Ecto neural progenitor cell (in vitro differentiated cells): ENCODE measurements at regions not wholly inside any gene's neighbourhood (a gene's known extent, or its start where the extent isn't known, plus 50 kb on each side); places are given as distances from the start of the nearest gene placed in this dataset.

ENCODE experiments used
- DNase-seq: peaks from one replicate; pipeline ENCODE4 v3.0.0-alpha.2; 2018; ENCODE audit warnings: low spot score

DNA sequence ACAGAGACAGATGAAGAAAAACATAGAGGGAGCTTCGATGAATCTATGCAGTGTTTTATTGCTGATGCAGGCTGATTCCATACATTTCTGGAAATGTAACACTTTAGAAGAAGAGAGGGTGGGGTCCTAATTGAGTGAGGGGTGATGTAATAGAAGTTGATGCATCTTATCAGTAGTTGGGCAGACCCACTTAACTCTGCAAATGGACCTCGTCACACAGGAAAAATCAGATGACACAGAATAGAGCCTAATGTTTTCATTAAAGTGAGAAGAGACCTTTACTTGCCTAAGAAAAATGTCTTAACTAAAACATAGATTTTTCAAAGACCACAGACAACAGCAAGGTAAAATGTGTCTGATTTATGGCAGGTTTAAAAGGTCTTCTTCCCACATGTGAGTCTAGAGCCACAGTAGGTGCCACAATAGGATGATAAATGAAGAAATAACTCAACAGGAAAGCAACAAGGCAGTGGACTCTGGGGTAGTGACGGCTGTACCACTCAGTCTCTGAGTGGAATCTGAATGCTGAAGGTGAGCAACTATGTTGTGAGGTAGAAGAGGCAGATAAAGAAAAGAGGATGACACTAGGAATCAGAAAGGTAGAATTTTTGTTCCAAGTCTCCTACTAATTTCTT, 414.7 kb upstream of the PIK3C3 start:
- no peak for DNase-seq

DNA sequence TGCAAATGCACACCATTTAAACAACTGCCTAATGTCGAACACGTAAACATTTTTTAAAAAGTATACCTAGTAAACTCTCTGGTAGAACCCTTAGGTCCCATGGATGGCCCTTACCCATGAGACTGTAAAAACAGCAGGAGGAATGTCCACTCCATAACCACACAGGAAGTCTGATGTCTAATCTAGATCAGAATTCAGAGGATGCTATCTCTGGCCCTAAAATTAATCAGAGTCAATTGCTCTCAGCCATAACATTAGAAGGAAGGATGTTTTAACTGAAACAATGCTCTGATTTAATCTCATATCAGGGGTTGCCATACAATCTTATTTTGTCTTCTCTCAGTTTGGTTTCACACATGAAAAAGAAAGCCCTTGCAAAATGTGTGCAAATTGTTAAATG, 416.3 kb upstream of the PIK3C3 start:
- DNase-seq = no peak

DNA sequence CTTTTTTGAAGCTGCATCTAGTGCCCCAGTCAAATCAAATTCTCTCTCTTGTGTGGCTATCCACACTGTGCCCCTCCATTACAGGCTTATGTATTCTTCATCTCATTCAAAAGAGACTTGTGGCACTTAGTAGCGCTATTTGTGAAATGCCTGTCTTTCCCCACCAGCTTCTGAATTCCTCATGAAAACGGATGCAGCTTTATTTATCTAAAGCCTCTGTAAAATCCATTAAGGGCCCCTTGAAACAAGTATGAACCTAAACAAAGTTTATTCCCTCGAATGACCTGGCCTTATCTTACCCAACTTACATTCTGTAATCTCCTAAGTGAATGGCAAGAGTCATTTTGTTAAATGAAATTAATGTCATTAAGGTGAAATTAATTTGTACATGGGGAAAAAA, 417.4 kb upstream of the PIK3C3 start:
- DNase-seq = no peak

DNA sequence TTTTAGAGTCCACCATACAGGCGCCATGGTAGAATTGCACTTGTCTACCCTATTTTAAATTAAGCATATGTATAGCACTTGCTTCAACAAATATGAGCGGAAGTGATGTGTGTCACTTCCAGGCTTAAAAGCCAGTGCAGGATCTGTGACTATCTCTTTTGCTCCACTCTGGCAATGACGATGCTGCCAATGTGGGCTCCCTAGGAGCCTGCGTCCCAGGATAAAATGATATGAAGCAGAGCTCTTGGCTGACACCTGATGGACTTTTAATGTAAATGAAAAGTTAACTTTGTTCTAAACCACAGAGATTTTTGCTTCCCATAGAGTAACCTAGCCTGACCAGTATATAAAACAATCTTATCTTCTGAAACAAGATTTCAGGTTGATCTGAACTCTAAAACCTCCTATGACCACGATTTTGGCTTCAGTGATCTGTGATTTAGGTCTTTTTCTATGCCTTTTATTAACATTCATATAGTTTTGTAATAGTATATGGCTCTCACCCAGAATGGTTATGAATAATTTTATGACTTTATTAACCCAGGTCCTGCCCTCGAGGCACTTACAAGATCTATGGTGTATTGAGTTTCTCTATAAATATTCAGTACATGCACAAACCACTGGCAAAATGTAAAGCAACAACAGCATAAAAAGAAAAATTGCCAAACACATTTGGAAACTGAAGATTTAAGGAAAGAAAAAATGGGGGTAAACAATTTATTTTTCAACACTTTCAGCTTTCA, 422.5 kb upstream of the PIK3C3 start:
- DNase-seq = no peak

DNA sequence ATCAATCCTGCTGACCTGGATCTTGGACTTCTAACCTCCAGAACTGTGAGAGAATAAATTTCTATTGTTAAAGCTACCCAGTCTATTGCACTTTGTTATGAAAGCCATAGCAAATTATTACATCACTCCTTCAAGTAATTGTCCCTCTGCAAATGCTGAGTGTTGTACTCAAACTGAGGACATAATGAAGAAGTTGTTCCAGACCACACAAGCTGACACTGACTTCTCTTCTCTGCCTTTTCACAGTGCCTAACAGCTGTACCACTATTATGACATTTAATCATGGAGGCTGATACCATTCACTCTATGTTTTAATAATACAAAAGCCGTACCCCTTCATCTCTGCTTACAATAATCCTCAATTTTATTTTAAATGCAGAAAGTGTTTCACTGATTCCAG, 424.1 kb upstream of the PIK3C3 start:
- DNase-seq = no peak

DNA sequence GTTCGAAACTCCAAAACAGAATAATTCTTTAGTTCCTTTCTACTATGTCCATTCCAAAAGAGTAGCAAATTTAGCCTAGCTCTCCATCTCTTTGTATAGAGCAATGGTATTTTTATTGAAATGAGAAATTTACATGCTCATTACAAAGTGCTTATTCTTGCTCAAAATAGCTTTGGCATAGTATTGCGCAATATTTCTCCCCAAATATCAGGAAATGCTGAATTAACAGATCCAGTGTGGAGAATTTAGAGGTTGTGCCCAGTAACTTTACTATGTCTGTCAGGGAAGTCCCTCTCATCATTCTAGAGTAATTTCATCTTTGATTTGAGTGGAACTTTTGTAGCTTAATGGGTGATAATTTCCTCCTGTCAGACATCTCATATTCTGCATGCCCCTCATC, 425.9 kb upstream of the PIK3C3 start:
- no peak for DNase-seq

DNA sequence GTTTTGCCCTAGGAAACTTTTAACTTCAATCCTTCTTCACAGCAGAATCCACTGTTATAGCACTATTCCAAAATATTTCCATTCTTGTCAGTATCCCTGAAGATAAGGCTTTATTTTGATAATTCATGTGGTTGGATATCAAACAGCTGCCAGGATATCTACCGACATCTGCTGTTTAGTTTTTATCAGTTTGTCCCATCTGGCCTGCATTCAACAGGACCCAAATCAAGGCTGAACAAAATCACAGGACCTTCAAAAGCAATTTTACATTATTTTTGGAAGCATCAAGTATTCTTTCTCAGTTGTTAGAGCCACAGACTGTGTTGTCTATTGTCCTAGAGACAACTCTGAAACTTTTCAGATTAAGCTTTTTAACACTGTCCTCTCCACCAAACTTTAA, 429.0 kb upstream of the PIK3C3 start:
- no peak for DNase-seq

DNA sequence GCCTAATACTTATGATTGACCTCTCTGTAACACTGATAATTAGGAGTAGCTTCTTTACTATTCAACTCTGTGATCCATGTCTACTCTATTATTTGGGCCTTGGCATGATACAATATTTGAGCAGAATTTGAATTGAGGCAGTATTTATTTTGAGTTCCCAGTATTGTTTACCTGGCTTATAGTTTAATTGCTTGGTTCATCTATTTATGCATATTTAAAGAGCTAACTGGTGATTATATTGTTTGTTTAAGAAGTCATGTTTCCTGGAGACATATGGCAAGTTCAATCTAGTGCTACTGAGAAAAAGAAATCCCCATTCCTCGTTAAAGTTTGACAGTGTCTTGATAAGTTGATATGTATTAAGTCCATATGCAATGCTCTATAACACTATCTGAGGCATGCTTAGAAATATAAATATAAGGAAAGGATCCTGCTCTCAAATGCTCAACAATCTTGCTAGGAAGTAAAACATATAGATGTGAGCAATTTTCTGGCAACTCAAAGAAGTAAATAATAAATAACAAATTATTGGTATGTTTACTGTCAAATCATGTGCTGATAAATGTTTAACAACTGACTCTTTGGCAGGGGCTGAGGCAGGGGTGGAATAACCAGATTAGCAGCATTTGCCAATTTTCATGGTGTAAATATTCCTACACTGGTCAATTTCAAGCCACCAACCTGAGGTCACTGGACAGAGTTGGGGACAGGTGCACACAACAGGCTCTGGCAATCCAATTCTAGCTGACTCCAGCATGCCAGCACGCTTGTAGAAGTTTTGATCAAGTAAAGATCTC, 430.2 kb upstream of the PIK3C3 start:
- no peak for DNase-seq

DNA sequence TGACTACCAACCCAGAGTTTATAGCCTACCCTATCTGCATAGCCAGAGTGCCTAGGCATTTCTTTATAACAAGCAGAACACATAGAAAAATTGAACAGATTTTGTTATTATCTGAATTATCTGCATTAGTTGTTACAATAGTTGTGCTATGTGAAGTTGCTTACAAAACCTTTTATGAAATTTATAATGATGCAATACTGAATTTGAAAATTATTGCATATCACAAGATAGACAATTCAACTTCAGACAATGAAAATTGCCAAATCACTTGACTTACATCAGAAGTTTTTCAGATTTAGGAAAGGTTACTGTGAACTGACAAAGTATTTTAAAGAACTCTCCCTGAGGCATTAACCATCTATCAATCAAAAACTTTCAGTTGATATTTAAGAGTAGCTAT, 437.9 kb upstream of the PIK3C3 start:
- no peak for DNase-seq

DNA sequence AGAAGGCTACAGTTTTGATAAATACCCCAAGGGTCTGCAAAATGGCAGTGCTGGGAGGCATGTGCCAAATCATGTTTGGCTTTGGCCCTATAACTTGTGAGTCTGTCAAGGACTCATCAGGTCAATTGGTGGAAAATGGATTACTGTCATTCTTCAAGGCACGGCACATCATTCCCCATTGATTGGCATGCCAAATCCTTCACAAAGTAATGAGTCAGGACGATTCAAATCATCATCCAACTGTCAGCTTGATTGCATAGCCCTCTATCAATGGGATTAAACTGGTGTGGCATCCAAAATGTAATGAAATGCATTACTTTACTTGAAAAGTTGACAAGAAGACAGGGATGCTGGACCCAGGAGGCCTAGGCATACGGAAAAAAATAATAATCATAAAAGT, 441.6 kb upstream of the PIK3C3 start:
- DNase-seq = no peak

DNA sequence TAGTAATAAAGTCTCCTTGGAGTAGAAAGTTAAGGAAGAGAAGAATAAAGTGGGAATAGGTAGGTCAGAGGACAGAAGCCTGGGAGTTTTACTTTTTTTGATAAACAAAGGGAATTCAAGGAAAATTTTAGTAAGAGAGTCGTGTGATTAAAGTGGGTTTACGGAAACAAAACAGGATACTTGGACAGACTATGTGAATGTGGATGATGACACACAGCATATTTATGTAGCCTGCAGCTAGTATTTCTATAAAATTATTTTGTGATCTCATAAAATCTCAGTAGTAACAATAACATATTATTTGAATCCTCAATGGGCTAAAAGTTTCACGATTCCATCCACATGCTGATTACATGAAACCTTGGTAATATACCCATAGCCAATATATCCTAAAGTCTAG, 450.7 kb upstream of the PIK3C3 start:
- no peak for DNase-seq

DNA sequence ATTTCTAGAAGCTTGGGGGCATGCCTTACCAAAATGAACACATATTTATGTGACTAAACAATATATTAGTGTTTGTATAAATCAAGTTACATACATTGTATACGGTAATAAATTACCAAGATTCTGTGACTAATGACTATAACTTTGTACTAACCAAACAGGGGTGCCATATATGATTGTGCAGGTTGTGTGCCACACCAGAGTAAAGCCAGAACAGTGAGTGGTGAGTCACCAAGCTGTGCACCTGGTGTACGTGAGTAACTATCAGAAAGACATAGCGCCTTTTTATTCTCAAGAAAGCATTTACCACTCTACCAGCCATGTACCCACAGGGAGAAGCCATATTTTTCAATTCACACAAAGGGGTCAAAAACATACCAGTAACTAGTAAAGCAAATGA, 453.2 kb upstream of the PIK3C3 start:
- DNase-seq = no peak

DNA sequence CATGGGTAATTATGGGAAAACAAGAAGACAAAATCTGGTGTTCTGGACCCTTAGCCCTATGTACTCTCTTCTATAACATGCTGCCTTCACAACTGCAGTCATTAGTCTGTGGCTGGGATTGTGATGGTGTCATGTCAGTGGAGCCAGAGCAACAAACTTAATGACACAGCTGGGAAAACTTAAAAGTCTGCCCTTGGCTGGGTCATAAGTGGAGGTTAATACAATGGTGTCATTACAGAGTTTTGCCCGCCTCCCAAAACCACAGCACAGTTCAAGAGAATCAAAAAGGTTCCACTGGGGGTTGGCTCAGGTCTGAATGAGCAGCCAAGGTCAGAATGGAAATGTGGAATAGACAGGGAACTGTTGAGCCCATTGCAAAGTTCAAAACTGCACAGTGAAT, 455.7 kb upstream of the PIK3C3 start:
- no peak for DNase-seq

DNA sequence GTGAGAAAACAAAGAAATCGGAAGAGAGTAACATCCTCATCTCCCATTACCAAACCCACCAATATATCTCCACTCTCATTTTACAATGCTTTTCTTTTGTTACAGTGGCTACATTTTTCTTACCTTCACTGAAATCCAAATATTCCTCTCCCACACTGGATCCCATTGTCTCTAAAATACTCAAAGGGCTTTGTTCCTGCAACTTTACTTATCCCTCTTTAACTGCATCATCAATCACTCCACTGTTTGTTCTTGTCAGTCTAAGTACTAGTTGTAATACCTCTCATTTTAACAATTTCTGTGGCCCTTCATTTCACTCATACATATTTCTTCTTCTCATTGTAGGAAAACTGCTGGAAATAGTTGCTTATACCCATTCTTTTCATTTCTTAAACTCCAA, 464.2 kb upstream of the PIK3C3 start:
- no peak for DNase-seq

DNA sequence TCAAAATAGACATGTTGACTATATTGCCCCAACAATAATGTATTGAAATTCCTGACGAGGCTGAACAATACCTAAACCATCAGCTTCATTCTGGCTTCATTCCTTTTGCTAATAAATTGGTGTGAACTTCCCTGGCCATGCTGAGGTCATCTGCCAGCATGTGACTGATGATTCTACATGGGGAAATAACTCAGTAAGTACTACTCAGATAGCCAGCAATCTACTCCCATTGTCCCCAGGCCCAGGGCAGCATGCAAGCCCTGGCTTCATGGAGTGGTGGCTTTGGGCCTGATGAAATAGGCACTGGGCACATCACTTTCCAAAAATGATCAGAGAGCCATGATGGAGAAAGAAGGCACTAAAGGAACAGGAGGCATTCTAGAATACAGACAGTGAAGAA, 468.5 kb upstream of the PIK3C3 start:
- DNase-seq = no peak

DNA sequence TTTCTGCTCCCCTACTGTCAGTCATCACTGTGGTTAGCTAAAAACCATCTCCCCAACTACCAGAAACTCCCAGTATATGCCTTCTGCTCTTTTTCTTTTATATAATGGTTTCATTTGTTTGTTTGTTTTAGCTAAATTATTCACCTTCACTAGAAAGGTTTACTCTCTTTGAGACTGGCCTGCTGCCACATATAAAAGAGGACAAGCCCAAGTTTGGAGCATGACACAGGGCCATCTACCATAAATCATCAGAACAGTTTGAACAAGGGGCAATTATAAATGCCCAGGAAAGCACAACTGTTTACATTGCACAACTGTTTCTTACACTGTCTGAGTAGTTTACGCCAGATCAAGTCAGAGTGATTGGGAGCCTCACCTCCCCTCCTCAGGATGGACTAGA, 471.0 kb upstream of the PIK3C3 start:
- no peak for DNase-seq

DNA sequence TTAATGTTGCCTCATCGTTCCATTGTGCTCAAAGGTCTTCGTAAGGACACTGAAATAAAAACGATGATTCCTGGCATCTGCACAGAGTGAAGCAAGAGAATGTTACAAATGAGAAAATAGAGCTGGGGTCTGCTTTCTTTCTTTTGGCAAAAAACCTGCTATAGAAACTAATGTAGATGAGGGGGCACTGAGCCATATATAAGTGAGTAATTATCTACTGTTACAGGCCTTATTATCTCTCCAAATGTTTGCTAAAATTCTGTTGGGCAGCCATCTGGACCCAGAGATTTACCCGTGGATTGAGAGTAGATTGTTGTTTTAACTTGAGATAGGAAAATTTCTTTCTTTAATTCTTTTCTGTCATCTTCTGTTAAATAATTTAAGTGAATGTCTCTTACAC, 472.5 kb upstream of the PIK3C3 start:
- DNase-seq = no peak

DNA sequence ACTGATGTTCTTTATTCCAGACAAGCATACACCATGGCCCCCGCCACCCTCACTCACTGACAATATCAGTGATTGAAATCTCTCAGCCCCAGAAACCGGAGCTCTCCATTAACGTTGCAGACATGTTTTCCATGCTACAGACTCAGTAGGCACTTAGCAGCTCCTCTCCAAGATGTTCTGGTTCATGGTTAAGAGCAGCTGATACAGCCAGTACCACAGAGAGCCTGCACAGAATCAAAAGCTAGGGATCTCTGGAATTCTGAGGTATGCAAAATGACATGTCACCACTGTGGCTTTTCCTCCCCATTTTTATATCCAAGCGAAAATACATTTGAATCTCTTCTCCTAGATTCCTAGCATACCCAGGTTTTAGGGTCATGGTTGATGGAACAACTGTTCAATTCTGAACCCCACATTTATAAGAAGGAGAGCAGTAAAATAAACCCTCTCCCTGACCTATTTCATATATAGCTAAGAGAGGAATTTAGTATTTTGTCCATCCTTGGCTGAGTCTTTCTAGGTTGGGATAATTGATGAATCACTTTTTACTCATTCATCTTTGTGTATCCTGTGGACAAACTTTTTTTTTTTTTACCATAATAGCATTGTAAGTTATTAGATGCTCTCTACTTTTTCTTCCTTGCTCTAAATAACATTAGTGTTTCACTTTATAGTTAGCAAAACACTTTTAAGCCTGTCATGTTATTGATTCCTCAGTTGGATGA, 488.4 kb upstream of the PIK3C3 start:
- no peak for DNase-seq

DNA sequence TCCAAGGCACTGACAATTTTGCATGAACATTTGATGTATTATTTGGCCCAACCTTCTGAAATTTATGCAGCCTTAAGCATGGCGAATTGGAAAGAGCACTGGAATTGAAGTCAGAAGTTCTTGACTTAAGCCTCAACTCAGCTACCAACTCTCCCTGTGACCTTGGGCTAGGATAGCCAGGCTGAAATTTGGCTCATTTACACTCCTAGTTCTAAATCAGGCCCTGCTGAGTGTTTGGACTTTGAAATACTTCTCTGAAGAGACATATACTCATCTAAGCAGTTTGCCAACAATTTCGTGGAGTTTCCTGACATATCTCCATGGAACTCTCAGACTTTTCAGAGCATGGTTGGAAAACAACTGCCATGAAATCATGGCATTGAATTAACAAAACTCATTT, 489.6 kb upstream of the PIK3C3 start:
- no peak for DNase-seq

DNA sequence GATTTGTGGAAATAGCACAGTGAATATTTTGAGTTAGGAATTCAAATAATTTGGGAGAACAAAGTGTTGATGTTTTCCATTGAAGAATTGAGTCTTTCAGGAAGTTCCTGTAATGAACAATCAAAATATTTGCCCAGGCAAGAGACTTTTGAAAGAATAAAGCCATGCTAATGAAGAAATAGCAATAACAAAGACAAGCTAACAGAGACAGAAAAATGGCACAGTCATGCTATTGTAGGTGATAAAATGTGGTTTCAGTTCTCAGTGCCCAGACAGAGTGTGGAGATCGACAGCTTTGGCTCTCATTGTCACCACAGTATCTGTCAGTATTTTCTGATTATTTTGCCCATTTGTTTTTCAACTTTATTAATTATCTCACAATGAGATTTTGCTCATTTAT, 490.8 kb upstream of the PIK3C3 start:
- DNase-seq = no peak

DNA sequence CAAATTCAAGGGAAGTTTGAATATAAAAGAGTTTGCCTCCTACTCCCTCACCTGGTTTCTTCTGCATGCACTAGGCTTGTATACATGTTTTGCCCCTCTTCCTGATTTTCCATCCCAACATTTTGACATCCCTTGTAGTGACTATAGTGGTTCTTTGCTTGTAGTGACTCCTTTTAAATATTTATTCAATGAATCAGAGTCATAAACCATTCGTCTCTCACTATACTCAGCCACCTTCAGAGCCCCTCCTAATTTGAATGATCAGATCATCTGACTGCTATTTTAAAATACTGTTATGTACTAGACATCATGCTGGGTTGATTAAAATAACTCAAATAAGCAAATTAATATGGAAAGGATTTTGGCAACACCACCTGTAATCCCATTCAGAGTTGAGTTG, 492.1 kb upstream of the PIK3C3 start:
- no peak for DNase-seq

DNA sequence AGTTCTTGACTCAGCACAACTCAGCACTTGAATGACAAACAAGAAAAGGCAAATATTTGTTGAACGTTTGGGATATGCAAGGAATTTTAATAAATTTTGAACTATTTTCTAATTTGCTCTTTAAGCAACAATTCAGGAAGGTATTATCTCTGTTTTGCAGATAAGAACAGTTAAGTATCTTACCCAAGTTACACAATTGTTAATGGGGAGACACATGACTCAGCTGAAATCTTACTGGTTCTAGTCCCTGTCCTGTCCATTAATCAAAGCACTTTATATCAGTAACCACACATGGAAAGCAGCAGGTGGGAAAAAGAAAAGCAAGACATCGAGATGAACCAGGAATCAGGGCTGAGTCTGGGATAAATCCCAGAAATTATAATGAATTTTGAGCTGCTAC, 493.9 kb upstream of the PIK3C3 start:
- no peak for DNase-seq

DNA sequence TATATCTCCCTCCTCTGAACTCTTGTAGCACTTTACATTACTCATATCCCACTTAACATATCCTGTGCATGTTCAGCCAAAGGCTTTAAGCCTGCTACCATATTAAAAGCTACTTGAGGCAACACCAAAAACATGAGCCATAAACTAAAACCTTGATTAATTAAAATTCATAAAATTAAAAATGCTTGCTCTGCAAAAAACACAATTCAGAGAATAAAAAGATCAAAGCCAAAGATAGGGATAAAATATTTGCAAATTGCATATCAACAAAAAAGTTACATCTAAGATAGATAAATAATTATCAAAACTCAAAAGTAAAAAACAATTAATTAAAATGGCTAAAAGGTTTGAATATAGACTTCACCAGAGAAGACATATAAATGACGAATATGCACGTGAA, 495.4 kb upstream of the PIK3C3 start:
- DNase-seq = no peak
